HCT116 (cell line): ENCODE measurements at regions not wholly inside any gene's neighbourhood (a gene's known extent, or its start where the extent isn't known, plus 50 kb on each side); places are given as distances from the start of the nearest gene placed in this dataset.

Experiments used
- ATAC-seq: fragments of 200-7000 bp; cut with Tn5 transposase; 2 replicates; pipeline ENCODE4 v1.9.1; 2020; ENCODE audit warnings: mild to moderate bottlenecking, moderate library complexity
- BruUV-seq: library from RNA; stranded (reverse); fragments of 400-500 nt; replicated peaks from 2 replicates; lab custom pipeline; 2021; lab: Mats Ljungman, UMichigan
- CTCF ChIA-PET: fragments of 300-600 bp; sonication (Branson Sonifier 250); formaldehyde crosslinking; loops from one replicate; lab custom pipeline; 2021; ENCODE audit warnings: antibody characterized with exemption; lab: Charles Lee
- POLR2A ChIA-PET: fragments of 300-600, 350-600 bp; sonication (Branson Sonifier 250); formaldehyde crosslinking; loops from one replicate; lab custom pipeline; 2021; ENCODE audit warnings: antibody characterized with exemption; lab: Charles Lee
- RAD21 ChIA-PET, 2 experiments: fragments of 300-600 bp; sonication (Branson Sonifier 250); formaldehyde crosslinking; loops; one replicate each; lab custom pipeline; 2023; ENCODE audit warnings: low total read pairs in 2 of 2; ENCODE audit not compliant: uncharacterized antibody in 2 of 2, unreplicated experiment in 2 of 2, low non-redundant PET in 1 of 2; lab: Charles Lee
- DNase-seq: peaks from one replicate; pipeline ENCODE4 v3.0.0-alpha.2; 2010; ENCODE audit warnings: low read depth, low spot score
- H2AFZ ChIP-seq: fragments of 200-600 bp; shearing (Covaris generic), sonication (generic); 2 replicates; pipeline ENCODE4 v1.6.1; 2017; ENCODE audit warnings: low read depth, mixed run types, mixed read lengths, antibody characterized with exemption, low read length; ENCODE audit not compliant: poor library complexity, severe bottlenecking
- H3K27ac ChIP-seq: 2 replicates; pipeline ENCODE4 v1.5.1; 2012; ENCODE audit warnings: low read depth, low read length
- H3K27me3 ChIP-seq: fragments of 200-600 bp; sonication (generic); 2 replicates; pipeline ENCODE4 v1.6.1; 2016; ENCODE audit warnings: mixed run types, low read length, mixed read lengths; ENCODE audit not compliant: insufficient read depth
- H3K36me3 ChIP-seq, 2 experiments: fragments of 200-500 bp in 1 of 2; fragments of 200-600 bp in 1 of 2; sonication (Bioruptor generic) in 1 of 2; sonication (generic) in 1 of 2; 2 replicates each; pipeline versions ENCODE4 v1.5.1 to v1.6.1; 2014 to 2016; ENCODE audit warnings: low read length in 2 of 2, inconsistent platforms in 1 of 2, mixed read lengths in 1 of 2, mixed run types in 1 of 2; ENCODE audit not compliant: insufficient read depth in 2 of 2, control insufficient read depth in 1 of 2
- H3K4me1 ChIP-seq, 2 experiments: fragments of 200-600 bp in 1 of 2; sonication (generic) in 1 of 2; 2 replicates each; pipeline versions ENCODE4 v1.5.1 to v1.6.1; 2012 to 2017; ENCODE audit warnings: low read length in 2 of 2, inconsistent platforms in 1 of 2, mild to moderate bottlenecking in 1 of 2, mixed read lengths in 1 of 2, mixed run types in 1 of 2, moderate library complexity in 1 of 2; ENCODE audit not compliant: insufficient read depth in 2 of 2, control insufficient read depth in 1 of 2
- H3K4me2 ChIP-seq: fragments of 200-600 bp; sonication (generic); 2 replicates; pipeline ENCODE4 v1.6.1; 2017; ENCODE audit warnings: mixed run types, low read length, mixed read lengths
- H3K4me3 ChIP-seq, 2 experiments: fragments of 200-600 bp in 1 of 2; sonication (generic) in 1 of 2; replicated peaks in 1 of 2; 2 replicates each; pipeline ENCODE4 v1.5.1; 2011 to 2016; ENCODE audit warnings: low read length in 2 of 2, control low read depth in 1 of 2, low read depth in 1 of 2, mild to moderate bottlenecking in 1 of 2, mixed read lengths in 1 of 2, mixed run types in 1 of 2
- H3K79me2 ChIP-seq: fragments of 200-600 bp; sonication (generic); 2 replicates; pipeline ENCODE4 v1.6.1; 2017; ENCODE audit warnings: mild to moderate bottlenecking, mixed run types, low read length, moderate library complexity, mixed read lengths; ENCODE audit not compliant: insufficient read depth
- H3K9ac ChIP-seq: fragments of 200-600 bp; sonication (generic); 2 replicates; pipeline ENCODE4 v1.6.1; 2016; ENCODE audit warnings: low read length, mixed read lengths
- H3K9me2 ChIP-seq: fragments of 200-600 bp; sonication (generic), shearing (Covaris generic); 2 replicates; pipeline ENCODE4 v1.6.1; 2017; ENCODE audit warnings: mixed run types, mild to moderate bottlenecking, moderate library complexity; ENCODE audit not compliant: insufficient read depth
- H3K9me3 ChIP-seq, 2 experiments: fragments of 200-500 bp in 1 of 2; fragments of 200-600 bp in 1 of 2; sonication (Bioruptor generic) in 1 of 2; sonication (generic) in 1 of 2; 2 replicates each; pipeline ENCODE4 v1.6.1; 2014 to 2017; ENCODE audit warnings: low read length in 2 of 2, mixed read lengths in 2 of 2, inconsistent platforms in 1 of 2, low read depth in 1 of 2, mild to moderate bottlenecking in 1 of 2, mixed run types in 1 of 2, moderate library complexity in 1 of 2; ENCODE audit not compliant: control insufficient read depth in 1 of 2, insufficient read depth in 1 of 2
- H4K20me1 ChIP-seq: fragments of 200-600 bp; sonication (generic), shearing (Covaris generic); 2 replicates; pipeline ENCODE4 v1.6.1; 2017; ENCODE audit warnings: mixed run types, mild to moderate bottlenecking, moderate library complexity; ENCODE audit not compliant: insufficient read depth
- CBX3 ChIP-seq: IDR thresholded peaks from 2 replicates; pipeline ENCODE4 v1.6.1; 2012; ENCODE audit warnings: low read depth
- EGR1 ChIP-seq: IDR thresholded peaks from 2 replicates; pipeline ENCODE4 v1.6.1; 2012; ENCODE audit warnings: low read depth
- ELF1 ChIP-seq: IDR thresholded peaks from 2 replicates; pipeline ENCODE4 v1.6.1; 2012; ENCODE audit warnings: low read depth, borderline replicate concordance
- EZH2 ChIP-seq: fragments of 200-600 bp; sonication (generic); IDR thresholded peaks from 2 replicates; pipeline ENCODE4 v1.6.1; 2017; ENCODE audit warnings: antibody characterized with exemption, mixed run types
- EZH2phosphoT487 ChIP-seq: fragments of 200-600 bp; IDR thresholded peaks from 2 replicates; pipeline ENCODE4 v1.6.1; 2018; ENCODE audit warnings: antibody characterized with exemption, borderline replicate concordance
- POLR2A ChIP-seq: IDR thresholded peaks from 2 replicates; pipeline ENCODE4 v1.7.0; 2011; ENCODE audit warnings: borderline replicate concordance; ENCODE audit not compliant: insufficient read depth, insufficient read length; ENCODE audit errors: extremely low read depth
- RAD21 ChIP-seq: IDR thresholded peaks from 2 replicates; pipeline ENCODE4 v1.6.1; 2012; ENCODE audit warnings: low read depth, mild to moderate bottlenecking
- SIN3A ChIP-seq: IDR thresholded peaks from 2 replicates; pipeline ENCODE4 v1.6.1; 2012; ENCODE audit warnings: low read depth
- SRF ChIP-seq: IDR thresholded peaks from 2 replicates; pipeline ENCODE4 v1.6.1; 2012; ENCODE audit warnings: low read depth
- TCF7L2 ChIP-seq: IDR thresholded peaks from 2 replicates; pipeline ENCODE4 v1.7.0; 2011; ENCODE audit warnings: borderline replicate concordance, inconsistent platforms; ENCODE audit not compliant: insufficient read depth, insufficient read length; ENCODE audit errors: extremely low read depth
- YY1 ChIP-seq: IDR thresholded peaks from 2 replicates; pipeline ENCODE4 v1.6.1; 2011; ENCODE audit warnings: low read length, low read depth, moderate library complexity, mild to moderate bottlenecking; ENCODE audit not compliant: insufficient replicate concordance; ENCODE audit errors: extremely low read depth
- ZNF274 ChIP-seq: fragments of 200-500 bp; sonication (Bioruptor generic); IDR thresholded peaks from 2 replicates; pipeline ENCODE4 v1.6.1; 2014; ENCODE audit warnings: mild to moderate bottlenecking, low read depth, low read length, inconsistent platforms
- intact Hi-C: fragments of 100-400 bp; cut with micrococcal nuclease; formaldehyde crosslinking; loops from 2 replicates; pipeline ENCODE4 v1.10.0; 2022
- TF ChIP-seq, protein P1 (sequence below): IDR thresholded peaks from 2 replicates; pipeline ENCODE4 v1.6.1; 2012
- TF ChIP-seq, protein P2 (sequence below): IDR thresholded peaks from 2 replicates; pipeline ENCODE4 v1.6.1; 2012
- TF ChIP-seq, protein P3 (sequence below), 3 experiments: fragments of 200-600 bp in 1 of 3; sonication (generic) in 1 of 3; IDR thresholded peaks in 2 of 3; conservative IDR thresholded peaks in 1 of 3; 2 replicates each; pipeline ENCODE4 v1.5.1; 2012 to 2017; ENCODE audit warnings: low read depth in 2 of 3, low read length in 2 of 3, antibody characterized with exemption in 1 of 3, borderline replicate concordance in 1 of 3, control low read depth in 1 of 3, mild to moderate bottlenecking in 1 of 3, mixed read lengths in 1 of 3, mixed run types in 1 of 3, moderate library complexity in 1 of 3; ENCODE audit not compliant: insufficient read depth in 1 of 3

- Histone ChIP-seq H4K20me1 (no peaks in the 10 kb centered on the region), H3K4me2 (no peak overlapping the region)
- no TSS peak for BruUV-seq
Observed at GRCh38 chr2:236986524-236987330, 99.0 kb upstream of the COPS8 start.

More at GRCh38 chr2:236986524-236987330, 99.0 kb upstream of the COPS8 start:
- no peaks in the 10 kb centered on the region for H3K4me1 ChIP-seq
- peaks cover 78% of the 10 kb centered on the region for H3K27me3 ChIP-seq
- no peaks in the 10 kb centered on the region for H3K79me2 ChIP-seq
- TF ChIP-seq POLR2A (no peak), TCF7L2 (no peak), ELF1 (no peak), SIN3A (no peak), EGR1 (no peak), SRF (no peak), EZH2phosphoT487 (no peak), ZNF274 (no peak), EZH2 (no peak), CBX3 (no peak), YY1 (no peak), RAD21 (no peak)
- TF ChIP-seq, protein P1, sequence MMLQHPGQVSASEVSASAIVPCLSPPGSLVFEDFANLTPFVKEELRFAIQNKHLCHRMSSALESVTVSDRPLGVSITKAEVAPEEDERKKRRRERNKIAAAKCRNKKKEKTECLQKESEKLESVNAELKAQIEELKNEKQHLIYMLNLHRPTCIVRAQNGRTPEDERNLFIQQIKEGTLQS: no peak
- TF ChIP-seq, protein P2, sequence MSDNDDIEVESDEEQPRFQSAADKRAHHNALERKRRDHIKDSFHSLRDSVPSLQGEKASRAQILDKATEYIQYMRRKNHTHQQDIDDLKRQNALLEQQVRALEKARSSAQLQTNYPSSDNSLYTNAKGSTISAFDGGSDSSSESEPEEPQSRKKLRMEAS: no peak
- TF ChIP-seq, protein P3, sequence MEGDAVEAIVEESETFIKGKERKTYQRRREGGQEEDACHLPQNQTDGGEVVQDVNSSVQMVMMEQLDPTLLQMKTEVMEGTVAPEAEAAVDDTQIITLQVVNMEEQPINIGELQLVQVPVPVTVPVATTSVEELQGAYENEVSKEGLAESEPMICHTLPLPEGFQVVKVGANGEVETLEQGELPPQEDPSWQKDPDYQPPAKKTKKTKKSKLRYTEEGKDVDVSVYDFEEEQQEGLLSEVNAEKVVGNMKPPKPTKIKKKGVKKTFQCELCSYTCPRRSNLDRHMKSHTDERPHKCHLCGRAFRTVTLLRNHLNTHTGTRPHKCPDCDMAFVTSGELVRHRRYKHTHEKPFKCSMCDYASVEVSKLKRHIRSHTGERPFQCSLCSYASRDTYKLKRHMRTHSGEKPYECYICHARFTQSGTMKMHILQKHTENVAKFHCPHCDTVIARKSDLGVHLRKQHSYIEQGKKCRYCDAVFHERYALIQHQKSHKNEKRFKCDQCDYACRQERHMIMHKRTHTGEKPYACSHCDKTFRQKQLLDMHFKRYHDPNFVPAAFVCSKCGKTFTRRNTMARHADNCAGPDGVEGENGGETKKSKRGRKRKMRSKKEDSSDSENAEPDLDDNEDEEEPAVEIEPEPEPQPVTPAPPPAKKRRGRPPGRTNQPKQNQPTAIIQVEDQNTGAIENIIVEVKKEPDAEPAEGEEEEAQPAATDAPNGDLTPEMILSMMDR (IDR thresholded peaks at IDR 0.05 in 2 of 3, conservative IDR thresholded peaks at IDR 0.05 in 1 of 3; ENCODE audit: borderline replicate concordance in 1 of 3, insufficient read depth in 1 of 3, low read depth in 2 of 3, low read length in 2 of 3): no peak
- no peaks in the 10 kb centered on the region for H3K36me3 ChIP-seq
- DNase-seq: no peak
- no peak overlapping the region for H3K9ac ChIP-seq
- H2AFZ ChIP-seq: no peak overlapping the region
- H3K9me3 ChIP-seq: no peaks in the 10 kb centered on the region; a peak in 1 of 4 replicates
- intact Hi-C loops: no loop called here
- ChIA-PET RAD21 (no interaction called here), POLR2A (no interaction called here), CTCF (no interaction called here)
- no peak overlapping the region for H3K4me3 ChIP-seq
- H3K27ac ChIP-seq: no peak overlapping the region
- ATAC-seq: no peak
- H3K9me2 ChIP-seq: no peaks in the 10 kb centered on the region
